NB4 (cell line): ENCODE measurements at regions not wholly inside any gene's neighbourhood (a gene's known extent, or its start where the extent isn't known, plus 50 kb on each side); places are given as distances from the start of the nearest gene placed in this dataset.

Experiments used
- DNase-seq: peaks from one replicate; pipeline ENCODE4 v3.0.0; 2010; ENCODE audit warnings: low read depth
- H3K4me3 ChIP-seq: one replicate; pipeline ENCODE4 v1.5.1; 2011; ENCODE audit warnings: mild to moderate bottlenecking, low read depth, low read length, moderate library complexity
- CTCF ChIP-seq: IDR thresholded peaks from one replicate; pipeline ENCODE4 v1.5.1; 2012; ENCODE audit warnings: low read depth, low read length
- MAX ChIP-seq: IDR thresholded peaks from 2 replicates; pipeline ENCODE4 v1.6.1; 2011; ENCODE audit warnings: low read depth, low read length
- MYC ChIP-seq: IDR thresholded peaks from 2 replicates; pipeline ENCODE4 v1.6.1; 2011; ENCODE audit warnings: low read depth, low read length
- POLR2A ChIP-seq: IDR thresholded peaks from 2 replicates; pipeline ENCODE4 v1.6.1; 2011; ENCODE audit warnings: mild to moderate bottlenecking; ENCODE audit not compliant: insufficient read length; ENCODE audit errors: extremely low read depth

GRCh38 chr5:104977529-104977928 lies 1414.9 kb upstream of the NUDT12 start:
- no peak for DNase-seq
- no peak overlapping the region for H3K4me3 ChIP-seq
- TF ChIP-seq CTCF: no peak
- no peak for TF ChIP-seq MAX
- no peak for TF ChIP-seq MYC
- TF ChIP-seq POLR2A: no peak

GRCh38 chr5:104967806-104968410 lies 1405.3 kb upstream of the NUDT12 start:
- H3K4me3 ChIP-seq: no peak overlapping the region
- no peak for DNase-seq
- TF ChIP-seq MYC (no peak), MAX (no peak), CTCF (no peak), POLR2A (no peak)

- TF ChIP-seq CTCF (no peak), MYC (no peak), MAX (no peak), POLR2A (no peak)
- no peak overlapping the region for H3K4me3 ChIP-seq
- no peak for DNase-seq
Measured at GRCh38 chr5:104965006-104965405, 1402.4 kb upstream of the NUDT12 start.

- H3K4me3 ChIP-seq: no peak overlapping the region
- no peak for TF ChIP-seq POLR2A
- TF ChIP-seq MAX: no peak
- no peak for TF ChIP-seq CTCF
- no peak for TF ChIP-seq MYC
- DNase-seq: no peak
Measured at GRCh38 chr5:104955479-104955878, 1392.9 kb upstream of the NUDT12 start.

GRCh38 chr5:104952876-104953275 lies 1390.3 kb upstream of the NUDT12 start:
- TF ChIP-seq CTCF: no peak
- no peak for TF ChIP-seq MYC
- no peak for TF ChIP-seq MAX
- no peak for TF ChIP-seq POLR2A
- no peak overlapping the region for H3K4me3 ChIP-seq
- no peak for DNase-seq

- no peak for DNase-seq
- no peak for TF ChIP-seq CTCF
- H3K4me3 ChIP-seq: no peak overlapping the region
Measured at GRCh38 chr5:104951829-104952228, 1389.2 kb upstream of the NUDT12 start.
